Neural cell (in vitro differentiated cells): ENCODE measurements at regions not wholly inside any gene's neighbourhood (a gene's known extent, or its start where the extent isn't known, plus 50 kb on each side); places are given as distances from the start of the nearest gene placed in this dataset.

ENCODE experiments used
- EZH2 ChIP-seq: fragments of 200-600, 300-800 bp; shearing (Covaris generic), sonication (generic); IDR thresholded peaks from 2 replicates; pipeline ENCODE4 v1.6.1; 2014; ENCODE audit warnings: antibody characterized with exemption, low read length, borderline replicate concordance, mild to moderate bottlenecking; ENCODE audit not compliant: insufficient read depth, poor library complexity, severe bottlenecking
- MXI1 ChIP-seq: fragments of 450-650 bp; conservative IDR thresholded peaks from 2 replicates; pipeline ENCODE4 v1.6.1; 2014; ENCODE audit warnings: antibody characterized with exemption, mild to moderate bottlenecking; ENCODE audit not compliant: poor library complexity, severe bottlenecking
- POLR2AphosphoS5 ChIP-seq: IDR thresholded peaks from 2 replicates; pipeline ENCODE4 v1.6.1; 2012
- REST ChIP-seq: IDR thresholded peaks from 2 replicates; pipeline ENCODE4 v1.6.1; 2012; ENCODE audit warnings: borderline replicate concordance
- TF ChIP-seq, protein P1 (sequence below): fragments of 450-650 bp; IDR thresholded peaks from 2 replicates; pipeline ENCODE4 v1.5.1; 2014; ENCODE audit warnings: antibody characterized with exemption, mild to moderate bottlenecking, moderate library complexity; ENCODE audit not compliant: poor library complexity, severe bottlenecking

GRCh38 chr4:19187691-19188090 is 1064.0 kb upstream of the SLIT2 start:
- TF ChIP-seq, protein P1, sequence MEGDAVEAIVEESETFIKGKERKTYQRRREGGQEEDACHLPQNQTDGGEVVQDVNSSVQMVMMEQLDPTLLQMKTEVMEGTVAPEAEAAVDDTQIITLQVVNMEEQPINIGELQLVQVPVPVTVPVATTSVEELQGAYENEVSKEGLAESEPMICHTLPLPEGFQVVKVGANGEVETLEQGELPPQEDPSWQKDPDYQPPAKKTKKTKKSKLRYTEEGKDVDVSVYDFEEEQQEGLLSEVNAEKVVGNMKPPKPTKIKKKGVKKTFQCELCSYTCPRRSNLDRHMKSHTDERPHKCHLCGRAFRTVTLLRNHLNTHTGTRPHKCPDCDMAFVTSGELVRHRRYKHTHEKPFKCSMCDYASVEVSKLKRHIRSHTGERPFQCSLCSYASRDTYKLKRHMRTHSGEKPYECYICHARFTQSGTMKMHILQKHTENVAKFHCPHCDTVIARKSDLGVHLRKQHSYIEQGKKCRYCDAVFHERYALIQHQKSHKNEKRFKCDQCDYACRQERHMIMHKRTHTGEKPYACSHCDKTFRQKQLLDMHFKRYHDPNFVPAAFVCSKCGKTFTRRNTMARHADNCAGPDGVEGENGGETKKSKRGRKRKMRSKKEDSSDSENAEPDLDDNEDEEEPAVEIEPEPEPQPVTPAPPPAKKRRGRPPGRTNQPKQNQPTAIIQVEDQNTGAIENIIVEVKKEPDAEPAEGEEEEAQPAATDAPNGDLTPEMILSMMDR, result no peak
- no peak for TF ChIP-seq MXI1
- TF ChIP-seq REST, result no peak
- TF ChIP-seq EZH2, result no peak
- TF ChIP-seq POLR2AphosphoS5, result no peak
